ENCODE measurements at regions not wholly inside any gene's neighbourhood (a gene's known extent, or its start where the extent isn't known, plus 50 kb on each side); places are given as distances from the start of the nearest gene placed in this dataset.

DNA sequence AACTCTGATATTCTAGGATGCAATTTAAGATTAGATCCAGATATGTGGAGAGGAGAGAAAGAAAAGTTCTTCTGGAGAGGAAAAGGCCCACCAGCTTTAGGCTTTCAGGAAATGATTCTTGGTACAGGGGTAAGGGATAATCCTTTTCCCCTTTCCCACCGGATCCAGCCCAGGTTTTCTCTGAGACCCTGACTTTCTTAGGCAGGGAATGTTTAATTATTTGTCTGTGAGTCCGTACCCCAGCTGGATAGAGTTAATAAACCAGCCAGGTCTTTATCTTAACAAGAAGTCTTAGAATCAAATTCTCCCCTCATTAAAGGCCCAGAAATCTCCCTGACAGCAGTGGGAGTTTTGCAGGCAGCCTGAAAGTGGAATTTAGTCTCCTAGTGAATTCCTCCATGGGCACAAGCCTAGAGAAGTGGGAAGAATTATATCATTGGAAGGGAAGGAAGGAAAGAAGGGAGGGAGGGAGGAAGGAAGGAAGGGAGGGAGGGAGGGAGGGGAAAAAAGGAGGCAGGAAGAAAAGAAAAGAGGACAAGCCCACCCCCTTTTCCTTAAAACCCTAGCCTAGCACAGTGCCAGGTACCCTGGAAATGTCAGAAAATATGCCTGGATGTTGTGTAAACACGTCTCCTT lies 189.0 kb downstream of the PLPP3 start:
- DNase-seq: no peak

DNA sequence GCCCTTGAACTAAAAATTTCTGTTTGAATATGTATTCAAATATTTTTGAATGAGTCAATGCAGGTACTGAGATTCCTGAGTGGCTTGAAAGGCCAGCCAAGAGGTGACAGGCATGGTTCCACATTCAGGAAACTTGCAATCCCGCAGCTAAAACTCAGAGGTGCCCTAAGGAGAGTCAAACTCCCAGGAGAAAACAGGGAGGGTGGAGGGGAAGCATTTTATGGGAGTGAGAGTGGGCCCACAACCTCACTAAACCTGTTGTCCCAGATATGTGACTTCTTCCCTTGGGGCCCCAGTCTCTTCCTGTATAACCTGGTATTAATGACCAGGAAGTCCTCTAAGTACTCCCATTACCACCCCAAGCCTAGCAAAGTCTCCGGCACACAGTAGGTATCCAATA lies 189.6 kb downstream of the PLPP3 start:
- no peak for DNase-seq

- DNase-seq: no peak
Observed at GRCh38 chr1:56387071-56387740, 192.2 kb downstream of the PLPP3 start.

DNA sequence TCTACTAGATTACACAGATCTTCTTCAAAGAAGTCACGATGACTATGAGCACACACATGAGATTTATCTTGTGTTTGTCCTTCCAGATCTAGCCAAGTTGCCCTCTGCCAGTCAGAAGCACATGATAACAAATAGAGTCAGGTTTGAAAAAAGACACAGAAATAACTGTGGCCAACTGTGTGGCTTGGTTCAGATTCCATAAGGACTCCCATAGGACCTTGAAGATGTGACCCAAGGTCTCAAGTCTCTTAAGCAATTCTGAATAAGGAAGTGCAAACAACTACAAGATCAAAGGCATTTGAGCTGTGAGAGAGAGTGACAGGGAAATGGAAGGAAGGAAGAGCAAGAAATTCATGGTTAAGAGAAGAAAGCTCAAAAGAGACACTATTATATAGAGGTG lies 194.0 kb downstream of the PLPP3 start:
- no peak for DNase-seq

DNA sequence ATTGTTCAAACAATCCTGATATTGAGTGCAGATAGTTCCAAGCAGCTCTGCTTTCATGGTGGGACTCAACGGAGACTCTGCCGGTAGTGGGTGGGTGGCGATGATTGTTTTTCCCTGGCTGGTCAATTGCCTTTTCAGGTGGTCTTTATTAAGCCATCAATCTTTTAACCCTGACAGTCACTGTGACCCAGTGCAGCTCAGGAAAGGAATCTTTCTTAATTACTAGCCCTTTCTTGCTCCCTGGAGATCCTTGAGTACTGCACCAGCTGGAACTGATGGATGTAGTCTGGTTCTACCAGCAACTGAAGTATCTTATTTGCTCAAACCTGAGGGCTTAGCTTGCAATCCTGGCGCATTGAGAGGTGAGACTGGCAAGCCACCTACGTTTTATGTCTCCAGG lies 196.4 kb downstream of the PLPP3 start:
- DNase-seq: no peak

DNA sequence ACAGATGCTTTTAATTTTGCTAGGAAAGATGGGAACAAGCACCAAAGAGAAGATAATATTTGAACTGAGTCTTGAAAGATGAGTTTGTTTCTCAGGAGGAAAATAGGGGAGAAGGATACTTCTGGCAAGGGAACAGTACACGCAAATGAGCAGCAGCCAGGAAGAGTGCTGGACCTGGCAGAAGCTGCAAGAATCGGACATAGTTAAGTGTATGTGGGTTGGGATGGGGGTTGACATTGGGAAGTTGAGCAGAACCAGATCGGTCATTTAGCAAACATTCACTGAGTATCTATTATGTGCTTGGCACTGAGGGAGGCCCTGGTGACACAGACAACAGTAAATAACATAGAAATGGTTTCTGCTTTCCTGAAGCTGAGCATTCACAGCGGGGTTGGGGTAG lies 198.8 kb downstream of the PLPP3 start:
- no peak for DNase-seq

DNA sequence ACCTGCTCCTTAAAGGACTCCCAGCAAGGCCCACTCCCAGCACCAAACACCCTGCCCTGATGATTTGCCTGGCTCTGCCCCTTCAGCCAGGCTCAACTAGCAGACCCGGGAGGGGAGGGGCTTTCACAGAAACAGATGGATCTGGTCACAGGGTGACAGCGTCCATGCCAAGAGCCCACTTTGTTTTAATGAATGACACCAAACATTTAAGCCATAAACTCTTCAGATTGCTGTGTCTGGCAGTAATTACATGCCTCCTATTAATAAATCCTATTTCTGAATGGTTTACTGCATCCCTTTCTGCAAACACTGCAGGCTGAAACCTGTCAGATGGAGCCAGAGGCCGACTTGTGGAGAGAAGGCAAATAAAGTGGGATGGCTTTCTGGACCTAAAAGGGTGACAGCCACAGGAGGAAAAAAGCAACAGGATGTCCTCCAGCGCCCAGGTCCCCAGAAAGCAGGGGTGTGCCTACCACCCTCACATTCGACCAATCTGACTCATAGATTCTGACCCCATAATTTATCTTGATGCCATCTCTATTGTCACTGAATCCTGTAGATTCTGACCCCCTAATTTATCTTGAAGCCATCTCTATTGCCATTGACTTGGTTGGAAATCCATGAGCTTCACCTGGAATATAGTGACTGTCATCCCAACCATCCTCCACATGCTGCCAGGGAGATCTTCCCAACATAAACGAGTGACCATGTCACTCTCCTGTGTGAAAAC lies 200.9 kb downstream of the PLPP3 start:
- no peak for DNase-seq

DNA sequence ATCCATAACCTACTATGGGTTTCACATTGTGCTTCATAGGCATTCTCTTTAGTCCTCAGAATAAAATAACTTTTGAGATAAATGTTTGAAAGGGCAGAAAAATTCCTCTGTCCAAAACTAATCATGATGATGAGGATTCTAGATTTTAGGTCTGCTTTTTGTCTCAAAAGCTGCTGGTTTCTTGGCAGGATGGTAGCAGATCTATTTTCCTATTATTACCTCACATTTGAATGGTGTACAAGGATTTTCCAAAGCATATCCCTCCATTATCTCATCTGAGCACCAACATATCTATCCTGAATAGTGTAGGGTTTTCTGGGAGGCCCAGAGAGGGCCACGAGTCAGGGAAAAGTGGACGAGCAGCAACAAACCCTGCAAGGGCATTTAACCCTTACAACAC lies 201.9 kb downstream of the PLPP3 start:
- DNase-seq: no peak

- no peak for DNase-seq
Observed at GRCh38 chr1:56376188-56376984, 203.0 kb downstream of the PLPP3 start.

DNA sequence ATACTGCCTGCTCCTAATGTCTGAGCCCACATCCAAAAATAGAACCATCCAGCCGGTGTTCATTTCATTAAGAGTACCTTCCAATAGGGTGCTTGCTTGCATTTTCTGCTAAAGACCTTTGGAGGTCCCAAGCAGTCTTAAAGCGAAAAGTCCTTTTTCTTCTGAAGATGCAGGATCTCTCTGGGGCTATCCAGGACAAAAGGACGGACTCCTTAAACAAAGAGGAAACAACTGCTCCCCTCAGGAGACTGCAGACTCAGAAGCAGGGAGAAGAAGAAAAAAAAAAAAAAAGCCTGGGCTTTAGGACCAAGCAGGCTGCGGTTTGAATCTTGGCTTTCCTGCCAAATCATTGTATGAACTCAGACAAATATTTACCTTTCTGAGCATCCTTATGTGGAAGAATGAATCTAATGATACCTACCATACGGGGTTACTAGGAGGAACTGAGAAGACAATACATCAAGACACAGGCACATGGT lies 204.0 kb downstream of the PLPP3 start:
- DNase-seq: no peak

GRCh38 chr1:56374026-56374974 lies 205.1 kb downstream of the PLPP3 start:
- no peak for DNase-seq

DNA sequence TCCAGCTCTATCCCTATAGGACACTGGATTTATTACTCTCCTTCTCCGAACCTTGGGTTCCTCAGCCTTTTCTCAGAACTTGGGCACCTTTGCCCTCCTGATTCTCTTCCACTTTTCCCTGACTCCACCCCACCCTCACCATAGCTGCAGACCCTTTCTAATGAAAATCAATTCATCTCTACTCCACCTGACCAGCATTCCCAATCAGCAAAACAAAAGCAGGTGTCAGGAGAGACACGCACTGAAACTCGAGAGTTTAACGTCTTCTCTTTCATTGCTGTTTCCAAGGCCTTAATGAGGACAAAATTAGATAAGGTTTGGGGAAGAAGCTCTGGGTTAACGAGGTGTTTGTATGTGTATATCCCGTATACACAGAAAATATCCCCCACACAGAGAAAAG lies 208.8 kb downstream of the PLPP3 start:
- no peak for DNase-seq

DNA sequence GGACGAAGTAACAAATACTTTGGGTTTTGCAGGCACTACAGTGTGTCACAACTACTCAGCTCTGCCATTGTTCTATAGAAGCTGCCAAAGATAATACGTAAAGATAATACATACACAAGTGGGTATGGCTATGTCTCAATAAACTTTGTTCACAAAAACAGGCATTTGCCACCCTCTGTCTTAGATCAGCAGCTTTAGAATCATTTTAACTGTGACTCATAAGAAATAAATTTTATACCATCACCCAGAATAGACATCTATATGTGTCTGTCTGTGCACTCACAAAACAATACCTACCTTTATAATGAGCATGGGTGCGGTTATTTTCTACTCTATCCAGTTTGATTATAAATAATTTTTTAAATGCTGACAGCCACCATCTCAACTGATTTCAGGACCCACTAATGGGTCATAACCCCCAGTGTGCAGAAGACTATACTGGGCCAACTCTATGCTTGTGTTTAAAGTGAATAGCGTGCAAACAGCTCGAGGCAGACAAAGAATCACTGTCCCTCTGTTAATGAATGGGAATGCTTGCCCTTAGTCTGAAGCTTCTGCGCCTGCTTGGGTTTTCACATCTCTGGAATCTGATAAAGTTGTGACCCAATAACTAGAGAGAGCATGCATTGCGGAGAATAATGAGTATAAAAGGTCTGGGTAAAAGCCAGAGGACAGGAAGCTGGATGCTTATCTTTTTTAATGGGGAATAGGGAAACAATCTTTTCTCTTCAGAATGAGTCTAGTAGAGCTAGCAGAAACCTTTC lies 216.2 kb downstream of the PLPP3 start:
- DNase-seq: no peak

- DNase-seq: no peak
Observed at GRCh38 chr1:56360021-56360420, 219.3 kb downstream of the PLPP3 start.

DNA sequence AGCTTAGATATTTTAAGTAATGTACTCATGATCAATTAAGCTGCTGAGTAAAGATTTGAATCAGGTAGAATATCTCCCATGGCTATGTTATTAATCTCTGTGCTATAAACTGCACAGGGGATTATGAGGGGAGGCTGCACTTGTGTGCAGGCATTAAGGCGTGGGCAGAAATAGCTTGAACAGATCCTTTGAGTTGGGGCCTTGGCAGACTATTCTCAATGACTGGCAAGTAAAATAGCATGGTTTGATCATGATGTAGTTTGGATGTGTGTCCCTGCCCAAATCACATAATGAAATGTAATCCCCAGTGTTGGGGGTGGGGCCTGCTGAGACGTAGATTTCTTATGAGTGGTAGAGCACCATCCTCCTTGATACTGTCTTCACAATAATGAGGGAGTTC lies 220.3 kb downstream of the PLPP3 start:
- DNase-seq: no peak

- DNase-seq: no peak
Observed at GRCh38 chr1:56357927-56358690, 221.3 kb downstream of the PLPP3 start.

DNA sequence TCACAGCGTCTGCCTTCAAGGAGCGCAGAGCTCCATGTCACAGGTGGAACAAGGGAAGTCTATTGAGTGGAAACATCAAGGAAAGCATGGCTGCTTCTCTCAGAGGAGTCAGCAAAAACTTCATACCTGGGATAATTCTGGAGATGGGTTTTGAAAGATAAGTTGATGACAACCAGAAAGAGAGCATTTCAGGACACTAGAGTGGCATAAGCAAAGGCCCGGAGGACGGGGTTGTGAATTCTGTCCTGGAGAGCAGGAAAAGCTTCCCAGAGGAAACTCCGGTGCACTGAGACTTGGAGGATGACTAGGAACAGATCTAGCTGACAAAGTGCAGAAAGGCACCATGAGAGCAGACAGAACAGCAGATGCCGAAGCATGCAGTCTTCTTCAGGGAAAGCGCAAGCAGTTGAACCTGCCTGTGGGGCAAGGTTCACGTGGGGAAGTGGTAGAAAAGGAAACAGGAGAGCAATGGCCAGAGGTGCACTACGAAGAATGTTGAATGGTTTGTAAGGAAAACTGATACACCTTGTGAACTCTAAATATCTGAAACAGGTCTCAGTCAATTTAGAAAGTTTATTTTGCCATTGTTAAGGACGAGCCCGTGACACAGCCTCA lies 222.9 kb downstream of the PLPP3 start:
- no peak for DNase-seq

DNA sequence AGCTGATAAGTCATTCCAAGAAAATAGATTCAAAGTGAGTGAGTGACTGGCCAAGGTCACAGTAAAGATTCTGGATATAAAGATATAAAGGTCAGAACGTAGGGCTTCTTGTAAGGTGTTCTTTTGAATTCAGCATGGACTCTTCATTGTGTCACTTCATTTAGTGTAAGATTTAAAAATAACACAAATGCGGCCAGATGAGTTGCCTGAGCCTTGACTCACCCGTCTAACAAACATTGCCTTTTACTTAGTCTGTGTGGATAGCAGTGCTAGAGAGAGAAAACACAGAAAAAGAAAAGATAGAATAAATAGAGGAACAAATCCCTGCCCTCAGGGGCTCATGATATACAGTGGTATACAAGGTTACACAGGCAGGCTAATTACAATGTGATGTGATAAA lies 223.4 kb downstream of the PLPP3 start:
- no peak for DNase-seq

DNA sequence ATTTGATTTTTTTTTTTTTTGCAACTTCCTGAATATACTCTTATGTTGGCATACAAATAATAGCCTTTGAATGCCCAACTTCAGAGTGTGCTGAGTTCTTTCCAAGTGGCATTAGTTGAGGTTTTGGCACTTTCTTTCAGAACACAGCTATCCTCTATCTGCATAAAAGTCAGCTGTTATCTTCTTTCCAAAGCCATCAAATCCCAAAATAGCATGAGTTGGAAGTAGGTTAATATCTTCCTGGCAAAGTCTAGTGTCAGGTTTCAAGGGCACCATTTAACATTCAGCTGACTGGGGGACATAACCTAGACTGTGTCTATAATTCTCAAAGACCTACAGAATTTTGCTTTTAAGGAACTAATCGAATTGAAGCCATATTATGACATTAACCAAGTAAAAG lies 223.9 kb downstream of the PLPP3 start:
- DNase-seq: no peak

- no peak for DNase-seq
Observed at GRCh38 chr1:56345831-56346230, 233.5 kb downstream of the PLPP3 start.
